RKO (cell line): ENCODE measurements at regions not wholly inside any gene's neighbourhood (a gene's known extent, or its start where the extent isn't known, plus 50 kb on each side); places are given as distances from the start of the nearest gene placed in this dataset.
"Not testable (repeated sequence)": the region's sequence is repeated elsewhere in the genome, so short reads cannot be mapped to it uniquely, and the experiment has no call there.

Experiments used
- DNase-seq: peaks from one replicate; pipeline ENCODE4 v3.0.0-alpha.2; 2016; ENCODE audit warnings: low spot score

- no peak for DNase-seq
These were observed 107.8 kb upstream of the WSCD1 start for GRCh38 chr17:5962371-5962770.

DNA sequence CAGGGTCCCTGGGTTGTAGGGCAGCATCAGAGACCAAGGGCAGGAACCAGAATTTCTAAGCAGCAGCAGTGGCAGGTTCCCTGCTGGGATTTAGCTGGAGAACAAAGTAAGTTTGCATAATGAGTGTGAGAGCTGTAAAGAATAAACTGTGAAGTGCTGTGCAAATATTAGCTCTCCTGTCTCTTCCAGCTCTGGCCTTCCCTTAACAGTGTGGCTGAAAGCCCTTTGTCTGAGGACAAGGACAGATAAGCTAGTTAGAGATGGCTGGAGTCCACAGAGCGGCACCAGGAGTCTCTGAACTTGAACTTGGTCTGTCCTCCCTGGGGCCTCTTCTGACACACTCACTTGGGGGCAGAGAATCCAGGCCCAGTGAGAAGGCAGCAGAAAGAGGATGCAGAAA is 98.2 kb upstream of the WSCD1 start:
- no peak for DNase-seq

- DNase-seq: no peak
These were observed 96.8 kb upstream of the WSCD1 start for GRCh38 chr17:5973410-5973809.

DNA sequence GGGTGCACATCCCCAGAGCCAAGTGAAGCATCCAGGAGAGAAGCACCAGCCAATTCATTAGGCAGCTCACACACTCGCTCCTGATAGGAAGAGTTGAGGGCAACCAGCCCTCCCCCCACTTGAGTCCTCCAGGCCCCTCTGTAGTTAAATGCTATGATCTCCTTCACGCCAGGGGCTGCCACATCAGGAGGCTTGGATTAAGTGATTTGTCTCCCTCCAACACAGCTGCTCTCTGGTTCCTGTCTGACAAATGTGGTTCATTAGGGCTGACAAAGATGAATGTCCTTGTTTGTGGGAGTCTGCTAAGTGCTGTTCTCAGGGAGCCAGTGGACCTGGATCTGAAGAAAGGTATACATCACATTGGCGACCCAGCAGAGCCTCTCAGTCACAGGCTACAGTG is 94.5 kb upstream of the WSCD1 start:
- no peak for DNase-seq

- no peak for DNase-seq
These were observed 93.9 kb upstream of the WSCD1 start for GRCh38 chr17:5976251-5976650.

DNA sequence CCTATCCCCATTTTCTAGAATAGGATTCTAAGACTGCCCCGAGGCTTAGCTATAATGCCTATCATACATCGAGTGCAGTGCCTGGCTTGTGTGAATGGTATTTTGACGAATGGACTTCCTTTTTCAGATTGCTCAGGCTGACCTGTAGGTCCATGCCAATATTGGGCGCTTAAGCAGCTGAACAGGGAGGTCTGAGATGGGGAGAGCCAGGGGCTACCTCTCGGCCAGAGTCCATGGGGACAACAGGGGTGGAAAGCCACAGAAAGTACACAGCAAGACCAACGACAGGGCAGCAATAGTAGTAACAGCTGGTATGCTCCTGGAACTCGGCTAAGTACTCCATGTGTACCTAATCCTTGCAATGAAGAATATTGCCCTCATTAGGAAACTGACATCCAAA is 91.7 kb upstream of the WSCD1 start:
- DNase-seq: no peak

DNA sequence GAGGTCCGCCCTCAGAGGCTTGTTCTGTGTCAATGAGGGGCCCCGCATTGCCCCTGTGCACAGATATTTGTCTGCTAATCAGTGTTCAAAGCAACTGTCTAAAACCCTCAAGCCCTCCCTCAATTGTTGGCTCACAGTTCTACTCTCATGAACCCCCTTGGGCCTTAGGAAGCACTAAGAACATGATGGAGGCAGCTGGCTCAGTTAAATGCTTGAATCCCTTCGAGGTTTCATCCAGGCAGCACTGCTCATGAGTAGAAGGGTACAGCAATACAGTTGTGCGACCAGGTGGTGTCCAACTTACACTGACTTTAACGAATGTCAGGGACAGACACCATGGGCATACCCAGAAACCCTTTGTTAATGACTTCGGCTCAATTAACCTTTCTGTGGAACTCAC is 89.2 kb upstream of the WSCD1 start:
- no peak for DNase-seq

DNA sequence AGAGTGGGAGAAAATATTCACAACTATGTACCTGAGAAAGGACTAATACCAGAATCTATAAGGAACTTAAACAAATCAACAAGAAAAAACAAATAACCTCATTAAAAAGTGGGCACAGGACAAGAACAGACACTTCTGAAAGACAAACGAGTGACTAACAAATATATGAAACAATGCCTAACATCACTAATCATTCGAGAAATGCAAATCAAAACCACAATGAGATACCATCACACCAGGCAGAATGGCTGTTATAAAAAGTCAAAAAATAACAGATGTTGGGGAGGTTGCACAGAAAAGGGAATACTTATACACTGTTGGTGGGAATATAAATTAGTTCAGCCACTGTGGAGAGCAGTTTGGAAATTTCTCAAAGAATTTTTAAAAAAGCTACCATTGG is 83.5 kb upstream of the WSCD1 start:
- DNase-seq: no peak

DNA sequence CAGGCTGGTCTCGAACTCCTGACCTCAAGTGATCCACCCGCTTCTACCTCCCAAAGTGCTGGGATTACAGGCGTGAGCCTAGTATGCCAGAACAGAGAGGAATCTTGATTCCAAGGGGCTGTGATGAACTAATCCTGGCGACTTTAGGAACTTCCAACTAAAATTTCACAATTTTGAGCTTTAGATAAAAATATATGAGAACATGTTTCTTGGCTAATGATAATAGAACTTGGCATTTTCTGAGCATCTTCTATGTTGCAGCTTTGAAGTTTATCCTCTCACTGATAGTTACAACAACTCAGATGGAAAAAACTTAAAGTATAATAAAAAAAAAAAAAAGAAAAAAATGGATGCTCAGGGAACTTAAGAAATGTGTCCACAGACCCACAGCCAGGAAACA is 69.8 kb upstream of the WSCD1 start:
- no peak for DNase-seq

- DNase-seq: not testable (repeated sequence)
These were observed 67.0 kb upstream of the WSCD1 start for GRCh38 chr17:6003221-6003620.

DNA sequence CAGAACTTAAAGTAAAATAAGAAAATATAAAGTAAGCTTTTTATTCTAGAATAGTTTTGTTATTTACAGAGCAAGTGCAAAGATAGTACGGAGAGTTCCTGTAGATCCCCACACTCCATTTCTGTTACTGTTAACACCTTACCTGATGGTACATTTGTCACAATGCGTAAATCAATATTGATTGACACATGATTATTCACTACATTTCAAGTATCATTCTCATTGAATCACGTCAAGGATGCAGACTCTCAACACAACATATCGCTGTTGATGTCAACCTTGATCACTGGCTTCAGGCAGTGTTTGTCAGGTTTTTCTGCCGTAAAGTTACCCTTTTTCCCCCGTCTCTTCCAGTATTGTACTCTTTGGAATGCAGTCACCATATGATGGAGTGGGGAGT is 64.2 kb upstream of the WSCD1 start:
- no peak for DNase-seq

DNA sequence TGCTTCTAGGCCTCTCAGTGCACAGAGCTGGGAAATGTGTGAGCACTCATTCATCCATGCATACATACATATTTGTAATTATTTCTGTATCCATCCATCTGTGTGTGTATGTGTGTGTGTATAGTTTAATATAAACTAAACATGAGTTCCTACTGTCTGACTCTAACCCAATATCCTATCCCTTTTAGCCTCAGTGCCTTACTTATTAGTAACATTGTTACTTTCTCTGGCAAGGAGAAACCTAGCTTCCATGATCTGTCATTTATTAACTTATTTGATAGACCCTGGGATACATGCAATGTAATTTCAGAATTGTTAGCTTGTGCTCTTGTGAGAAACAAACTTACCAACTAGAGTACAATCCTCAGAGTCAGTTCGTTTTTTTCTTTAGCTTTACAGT is 59.0 kb upstream of the WSCD1 start:
- no peak for DNase-seq

DNA sequence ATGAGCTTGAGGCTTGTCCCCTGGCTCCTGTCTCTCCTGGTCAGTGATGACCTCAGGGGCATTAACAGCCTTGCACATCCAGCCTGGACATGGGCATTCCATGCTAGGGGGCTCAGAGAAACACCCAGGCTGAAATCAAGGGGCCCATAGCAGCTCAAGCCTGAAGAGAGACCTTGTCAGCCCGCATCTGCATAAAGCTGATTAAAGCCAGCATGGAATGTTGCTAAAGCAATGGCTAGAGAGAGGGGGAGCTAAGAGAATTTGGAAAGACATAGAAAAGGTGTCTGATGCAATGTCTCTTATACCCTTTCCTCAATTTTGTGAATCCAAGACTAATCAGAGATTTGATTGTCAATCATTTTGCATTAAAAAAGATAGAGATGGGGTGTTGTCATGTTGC is 51.4 kb upstream of the WSCD1 start:
- DNase-seq: no peak

DNA sequence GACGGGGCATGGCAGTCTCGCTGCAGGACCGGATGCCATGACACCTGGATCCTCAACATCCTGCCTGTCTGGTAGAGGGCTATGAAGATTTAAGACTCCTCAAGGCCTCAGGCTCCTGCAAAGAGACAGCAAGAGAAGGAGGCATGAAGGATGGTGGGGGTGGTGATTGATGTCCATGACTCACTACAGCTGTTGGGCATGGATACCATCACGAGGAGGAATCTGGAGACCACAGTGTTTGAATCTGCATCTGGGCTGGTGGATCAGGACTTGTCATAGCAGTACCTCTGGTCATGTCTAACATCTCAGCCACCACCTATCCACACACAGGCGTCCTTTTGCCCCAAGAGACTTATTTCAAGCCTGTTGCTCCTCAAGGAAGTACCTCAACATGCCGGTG is 50.2 kb upstream of the WSCD1 start:
- no peak for DNase-seq

DNA sequence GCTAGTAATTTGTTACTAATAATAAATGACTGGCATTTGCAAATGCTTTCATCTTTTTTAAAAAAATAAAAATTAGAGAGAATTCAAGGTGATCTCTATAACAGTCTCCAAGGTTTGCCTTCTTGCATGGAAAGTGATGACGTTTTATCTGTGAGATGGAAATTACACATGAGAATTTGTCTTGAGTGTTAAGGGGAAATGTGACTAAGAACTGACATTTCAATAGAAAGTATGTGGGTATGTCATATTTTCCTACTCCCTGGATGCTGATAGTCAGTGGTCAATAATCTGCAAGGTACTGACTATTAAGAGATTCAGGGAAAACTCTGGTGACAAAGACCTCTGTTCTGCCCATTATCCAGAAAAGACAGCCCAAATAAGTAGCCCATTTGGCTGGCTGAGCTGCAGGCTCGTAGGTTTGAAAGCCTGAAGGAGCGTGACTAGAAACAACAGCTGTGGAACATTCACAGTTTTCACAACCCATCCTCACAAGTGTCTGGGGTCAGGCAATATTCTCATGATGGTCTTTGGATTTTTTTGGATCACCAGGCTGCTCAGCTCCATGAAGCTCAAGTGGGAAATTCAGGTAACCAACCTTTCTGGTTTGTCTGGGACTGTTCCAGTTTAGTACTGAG is 49.7 kb upstream of the WSCD1 start:
- no peak for DNase-seq
